Right atrium auricular region (tissue), 2 donors: ENCODE measurements at regions not wholly inside any gene's neighbourhood (a gene's known extent, or its start where the extent isn't known, plus 50 kb on each side); places are given as distances from the start of the nearest gene placed in this dataset.

ENCODE experiments used
- DNase-seq: peaks from one replicate; pipeline ENCODE4 v3.0.0-alpha.2; 2019; ENCODE audit warnings: low spot score
- H3K27ac ChIP-seq, 2 donors: fragments of 200-600 bp; sonication (generic); 1 replicate in 1 of 2; 2 replicates in 1 of 2; pipeline ENCODE4 v1.5.1; 2016 to 2019
- H3K27me3 ChIP-seq, 2 donors: fragments of 200-600 bp; sonication (generic); one replicate each; pipeline versions ENCODE4 v1.5.1 to v1.6.0; 2017 to 2019
- H3K36me3 ChIP-seq: fragments of 200-600 bp; sonication (generic); one replicate; pipeline ENCODE4 v1.5.1; 2016
- H3K4me1 ChIP-seq, 2 donors: fragments of 200-600 bp; sonication (generic); one replicate each; pipeline versions ENCODE4 v1.5.1 to v1.6.0; 2017 to 2019
- H3K4me3 ChIP-seq, 2 donors: fragments of 200-600 bp; sonication (generic); 1 replicate in 1 of 2; 2 replicates in 1 of 2; pipeline ENCODE4 v1.5.1; 2017 to 2019; ENCODE audit warnings: mild to moderate bottlenecking in 1 of 2, moderate library complexity in 1 of 2
- H3K9me3 ChIP-seq, 2 donors: fragments of 200-600 bp; sonication (generic); one replicate each; pipeline ENCODE4 v1.5.1; 2019
- TF ChIP-seq, protein P1 (sequence below), 2 donors: fragments of 200-600 bp; sonication (generic); IDR thresholded peaks; one replicate each; pipeline ENCODE4 v1.5.1; 2019; ENCODE audit warnings: antibody characterized with exemption in 2 of 2

DNA sequence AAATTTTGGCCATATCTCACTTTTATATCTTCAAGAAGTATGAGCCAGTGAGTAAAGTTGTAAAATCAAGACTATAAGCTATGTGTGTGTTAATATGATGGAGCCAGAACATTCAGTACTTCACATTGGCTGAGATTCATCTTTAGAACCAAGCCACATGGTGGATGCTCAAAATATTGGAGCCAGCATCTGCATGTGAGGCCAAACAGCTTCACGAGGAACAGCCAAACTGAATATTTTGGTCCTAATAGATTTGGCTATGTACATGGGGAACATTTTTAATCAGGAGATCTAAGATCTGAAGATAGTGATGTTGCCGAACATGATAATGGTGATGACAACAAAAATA lies 1089.8 kb downstream of the TUSC7 start:
- Histone ChIP-seq H3K4me3 (no peak overlapping the region), H3K9me3 (no peaks in the 10 kb centered on the region), H3K27ac (no peak overlapping the region), H3K36me3 (no peaks in the 10 kb centered on the region), H3K4me1 (no peaks in the 10 kb centered on the region), H3K27me3 (no peaks in the 10 kb centered on the region)
- TF ChIP-seq, protein P1, sequence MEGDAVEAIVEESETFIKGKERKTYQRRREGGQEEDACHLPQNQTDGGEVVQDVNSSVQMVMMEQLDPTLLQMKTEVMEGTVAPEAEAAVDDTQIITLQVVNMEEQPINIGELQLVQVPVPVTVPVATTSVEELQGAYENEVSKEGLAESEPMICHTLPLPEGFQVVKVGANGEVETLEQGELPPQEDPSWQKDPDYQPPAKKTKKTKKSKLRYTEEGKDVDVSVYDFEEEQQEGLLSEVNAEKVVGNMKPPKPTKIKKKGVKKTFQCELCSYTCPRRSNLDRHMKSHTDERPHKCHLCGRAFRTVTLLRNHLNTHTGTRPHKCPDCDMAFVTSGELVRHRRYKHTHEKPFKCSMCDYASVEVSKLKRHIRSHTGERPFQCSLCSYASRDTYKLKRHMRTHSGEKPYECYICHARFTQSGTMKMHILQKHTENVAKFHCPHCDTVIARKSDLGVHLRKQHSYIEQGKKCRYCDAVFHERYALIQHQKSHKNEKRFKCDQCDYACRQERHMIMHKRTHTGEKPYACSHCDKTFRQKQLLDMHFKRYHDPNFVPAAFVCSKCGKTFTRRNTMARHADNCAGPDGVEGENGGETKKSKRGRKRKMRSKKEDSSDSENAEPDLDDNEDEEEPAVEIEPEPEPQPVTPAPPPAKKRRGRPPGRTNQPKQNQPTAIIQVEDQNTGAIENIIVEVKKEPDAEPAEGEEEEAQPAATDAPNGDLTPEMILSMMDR (IDR thresholded peaks at IDR 0.05), result no peak
- DNase-seq, result no peak

DNA sequence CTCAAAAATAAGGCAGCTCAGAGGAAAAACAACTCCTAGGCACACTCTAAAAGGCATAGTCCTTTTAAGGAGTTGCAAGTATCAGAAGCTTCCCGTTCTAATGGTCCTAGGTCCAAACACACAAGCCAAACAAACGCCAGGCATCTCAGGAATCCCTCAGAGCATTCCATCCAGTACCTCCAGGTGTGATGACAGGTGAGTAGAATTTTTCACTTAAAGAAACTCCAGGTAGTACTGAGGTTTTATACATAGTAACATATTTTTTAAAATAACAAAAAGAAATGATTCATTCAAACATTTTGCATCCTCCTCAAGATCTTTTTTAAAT lies 1092.3 kb downstream of the TUSC7 start:
- Histone ChIP-seq H3K27ac (no peak overlapping the region), H3K9me3 (no peaks in the 10 kb centered on the region), H3K4me1 (no peaks in the 10 kb centered on the region), H3K4me3 (no peak overlapping the region), H3K27me3 (no peaks in the 10 kb centered on the region), H3K36me3 (no peaks in the 10 kb centered on the region)
- TF ChIP-seq, protein P1 (IDR thresholded peaks at IDR 0.05), result no peak
- DNase-seq, result no peak

DNA sequence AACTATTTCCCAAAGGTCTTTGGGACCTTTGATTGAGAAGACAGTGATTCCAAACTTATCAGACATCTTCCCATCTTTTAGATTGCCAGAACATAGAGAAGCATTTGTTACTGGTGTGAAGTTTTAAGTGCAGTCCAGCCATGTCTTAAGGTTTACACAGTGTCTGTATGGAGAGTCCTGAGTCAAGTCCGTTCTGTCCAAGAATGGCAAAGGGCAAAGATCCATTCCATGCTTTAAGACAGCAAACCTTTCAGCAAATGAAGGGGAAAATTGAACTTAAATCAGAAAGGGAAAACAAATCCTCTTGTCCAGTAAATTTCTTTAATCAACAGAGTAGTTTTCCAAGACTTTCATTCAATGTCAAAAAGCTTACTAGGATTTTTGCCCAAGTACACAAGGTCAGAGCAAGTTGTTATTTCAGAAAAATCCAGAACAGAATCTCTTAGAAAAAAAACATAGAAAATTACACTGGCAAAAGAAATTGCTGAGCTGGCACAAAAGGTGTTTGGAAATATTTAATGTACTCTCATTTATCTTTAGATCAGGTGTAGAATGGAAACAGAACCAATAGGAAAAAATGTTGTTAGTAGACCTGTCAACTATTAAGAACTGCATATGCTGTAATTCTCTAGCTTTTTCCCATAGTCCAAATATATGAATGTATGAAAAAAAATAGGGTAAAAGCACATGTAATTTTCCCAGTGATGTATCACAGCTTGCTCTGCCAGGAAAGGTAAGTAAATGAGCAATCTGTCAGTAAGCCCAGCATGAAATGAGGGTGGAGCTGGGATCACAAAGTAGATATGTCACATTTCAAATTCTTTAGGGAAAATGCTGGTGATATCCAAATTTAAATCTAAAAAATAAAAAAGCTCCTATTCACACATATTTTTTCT lies 1099.9 kb downstream of the TUSC7 start:
- no peaks in the 10 kb centered on the region for H3K27me3 ChIP-seq
- TF ChIP-seq, protein P1 (IDR thresholded peaks at IDR 0.05), result no peak
- H3K9me3 ChIP-seq, result no peaks in the 10 kb centered on the region
- H3K27ac ChIP-seq, result no peak overlapping the region
- no peaks in the 10 kb centered on the region for H3K4me1 ChIP-seq
- H3K4me3 ChIP-seq, result no peak overlapping the region
- H3K36me3 ChIP-seq, result no peaks in the 10 kb centered on the region
- no peak for DNase-seq

DNA sequence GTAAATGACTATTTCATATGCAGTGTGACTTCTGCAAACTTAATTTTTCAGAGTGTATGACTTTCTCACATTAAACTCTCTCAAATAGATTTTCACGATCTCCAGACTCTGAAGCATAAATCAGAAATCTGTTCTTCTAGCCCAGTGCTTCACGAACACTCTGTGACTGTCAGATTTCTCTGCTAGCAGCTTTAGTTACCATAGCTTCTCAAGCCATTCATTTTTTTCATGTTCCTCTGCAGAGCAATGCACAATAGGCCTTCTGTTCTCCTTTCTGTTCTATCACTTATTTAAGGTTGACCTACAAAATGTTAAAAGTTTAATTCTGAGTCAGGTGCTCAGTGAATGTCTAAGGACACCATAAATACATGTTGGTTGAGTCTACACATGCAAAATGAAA lies 1102.2 kb downstream of the TUSC7 start:
- H3K36me3 ChIP-seq, result no peaks in the 10 kb centered on the region
- no peak overlapping the region for H3K4me3 ChIP-seq
- H3K4me1 ChIP-seq, result no peaks in the 10 kb centered on the region
- H3K27ac ChIP-seq, result no peak overlapping the region
- no peak for DNase-seq
- TF ChIP-seq, protein P1 (IDR thresholded peaks at IDR 0.05), result no peak
- no peaks in the 10 kb centered on the region for H3K9me3 ChIP-seq
- H3K27me3 ChIP-seq, result no peaks in the 10 kb centered on the region

DNA sequence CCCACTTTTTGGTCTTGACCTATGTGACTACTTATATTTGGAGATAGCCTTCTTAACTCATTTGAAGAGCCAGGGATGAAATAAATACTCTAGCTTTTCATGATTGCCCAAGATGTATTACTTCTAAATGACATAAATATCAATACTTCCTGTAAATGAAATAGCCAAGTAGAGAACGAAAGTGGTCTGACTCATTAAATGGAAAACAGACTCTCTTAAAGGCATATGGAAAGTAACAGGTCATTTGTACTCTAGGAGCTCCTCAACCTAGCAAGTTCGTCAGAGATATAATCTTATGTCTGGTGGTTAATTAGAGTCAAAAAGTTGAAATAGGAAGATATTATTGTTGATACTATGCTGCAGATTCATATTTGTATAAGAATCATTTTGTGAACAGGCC lies 1105.4 kb downstream of the TUSC7 start:
- H3K4me1 ChIP-seq, result no peaks in the 10 kb centered on the region

More for the DNA sequence above, 1105.4 kb downstream of the TUSC7 start:
- Histone ChIP-seq H3K36me3 (no peaks in the 10 kb centered on the region), H3K27ac (no peak overlapping the region), H3K4me3 (no peak overlapping the region), H3K27me3 (no peaks in the 10 kb centered on the region), H3K9me3 (no peaks in the 10 kb centered on the region)
- TF ChIP-seq, protein P1 (IDR thresholded peaks at IDR 0.05), result no peak
- DNase-seq, result no peak
